ENCODE measurements at regions not wholly inside any gene's neighbourhood (a gene's known extent, or its start where the extent isn't known, plus 50 kb on each side); places are given as distances from the start of the nearest gene placed in this dataset.

GRCh38 chr5:8807636-8808035 lies 738.2 kb downstream of the SEMA5A start:
- H3K27ac ChIP-seq = no peak overlapping the region
- TF ChIP-seq, protein P1, sequence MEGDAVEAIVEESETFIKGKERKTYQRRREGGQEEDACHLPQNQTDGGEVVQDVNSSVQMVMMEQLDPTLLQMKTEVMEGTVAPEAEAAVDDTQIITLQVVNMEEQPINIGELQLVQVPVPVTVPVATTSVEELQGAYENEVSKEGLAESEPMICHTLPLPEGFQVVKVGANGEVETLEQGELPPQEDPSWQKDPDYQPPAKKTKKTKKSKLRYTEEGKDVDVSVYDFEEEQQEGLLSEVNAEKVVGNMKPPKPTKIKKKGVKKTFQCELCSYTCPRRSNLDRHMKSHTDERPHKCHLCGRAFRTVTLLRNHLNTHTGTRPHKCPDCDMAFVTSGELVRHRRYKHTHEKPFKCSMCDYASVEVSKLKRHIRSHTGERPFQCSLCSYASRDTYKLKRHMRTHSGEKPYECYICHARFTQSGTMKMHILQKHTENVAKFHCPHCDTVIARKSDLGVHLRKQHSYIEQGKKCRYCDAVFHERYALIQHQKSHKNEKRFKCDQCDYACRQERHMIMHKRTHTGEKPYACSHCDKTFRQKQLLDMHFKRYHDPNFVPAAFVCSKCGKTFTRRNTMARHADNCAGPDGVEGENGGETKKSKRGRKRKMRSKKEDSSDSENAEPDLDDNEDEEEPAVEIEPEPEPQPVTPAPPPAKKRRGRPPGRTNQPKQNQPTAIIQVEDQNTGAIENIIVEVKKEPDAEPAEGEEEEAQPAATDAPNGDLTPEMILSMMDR (conservative IDR thresholded peaks at IDR 0.05) = no peak
- TF ChIP-seq ZFX (IDR thresholded peaks at IDR 0.05) = no peak

- no peak for TF ChIP-seq ZFX (IDR thresholded peaks at IDR 0.05)
- H3K27ac ChIP-seq = no peak overlapping the region
Measured at GRCh38 chr5:8811581-8811980, 734.3 kb downstream of the SEMA5A start.

GRCh38 chr5:8813180-8813579 lies 732.7 kb downstream of the SEMA5A start:
- TF ChIP-seq, protein P1 (conservative IDR thresholded peaks at IDR 0.05) = no peak
- TF ChIP-seq ZFX (IDR thresholded peaks at IDR 0.05) = no peak
- no peak overlapping the region for H3K27ac ChIP-seq

DNA sequence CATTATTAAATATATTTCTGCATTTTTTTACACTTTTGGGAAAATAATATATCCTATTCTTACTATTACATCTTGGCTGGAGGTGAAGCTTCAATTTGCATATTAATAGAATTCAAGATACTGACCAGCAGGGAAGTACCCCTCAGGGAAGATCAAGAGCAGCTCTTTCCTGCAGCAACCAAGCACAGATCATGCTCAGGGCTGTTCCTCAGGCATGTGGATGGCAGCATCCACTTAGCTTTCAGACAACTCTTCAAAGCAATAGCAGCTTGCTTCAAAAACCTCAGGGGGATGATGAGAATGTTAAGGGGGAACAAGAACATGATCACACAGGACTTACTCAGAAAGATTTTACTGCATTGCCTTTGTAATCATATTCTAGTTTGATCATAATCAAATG lies 731.8 kb downstream of the SEMA5A start:
- no peak for TF ChIP-seq ZFX (IDR thresholded peaks at IDR 0.05)
- TF ChIP-seq, protein P1 (conservative IDR thresholded peaks at IDR 0.05) = no peak
- no peak overlapping the region for H3K27ac ChIP-seq

- H3K27ac ChIP-seq = no peak overlapping the region
- no peak for TF ChIP-seq ZFX (IDR thresholded peaks at IDR 0.05)
- TF ChIP-seq, protein P1 (conservative IDR thresholded peaks at IDR 0.05) = no peak
Measured at GRCh38 chr5:8824371-8824770, 721.5 kb downstream of the SEMA5A start.

- TF ChIP-seq ZFX (IDR thresholded peaks at IDR 0.05) = no peak
- TF ChIP-seq, protein P1 (conservative IDR thresholded peaks at IDR 0.05) = no peak
- H3K27ac ChIP-seq = peak overlapping the region; percentile 39; the same call in 1 of the 2 replicates
Measured at GRCh38 chr5:8825139-8825757, 720.6 kb downstream of the SEMA5A start.

DNA sequence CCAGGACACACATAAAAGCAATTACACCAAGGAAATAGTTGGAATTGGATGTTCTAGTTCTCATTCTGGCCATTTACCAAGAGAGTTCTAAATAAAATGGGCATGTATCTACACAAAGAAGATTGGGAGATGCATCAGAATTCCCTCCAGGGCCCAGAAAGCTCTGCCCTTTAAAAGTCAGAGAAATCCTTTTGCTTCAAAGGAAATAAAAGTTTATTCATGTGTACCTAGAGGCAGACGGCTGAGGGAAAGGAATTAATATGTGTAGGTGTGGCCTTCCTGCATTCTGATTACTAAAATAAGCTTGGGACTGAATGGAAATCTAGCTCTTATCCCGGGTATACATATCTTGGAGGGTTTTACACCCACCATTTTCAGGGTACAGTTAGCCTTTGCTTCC lies 719.4 kb downstream of the SEMA5A start:
- TF ChIP-seq, protein P1 (conservative IDR thresholded peaks at IDR 0.05) = no peak
- TF ChIP-seq ZFX (IDR thresholded peaks at IDR 0.05) = no peak
- peak overlapping the region; percentile 22 for H3K27ac ChIP-seq

- TF ChIP-seq ZFX (IDR thresholded peaks at IDR 0.05) = no peak
- TF ChIP-seq, protein P1 (conservative IDR thresholded peaks at IDR 0.05) = no peak
- no peak overlapping the region for H3K27ac ChIP-seq
Measured at GRCh38 chr5:8827696-8828095, 718.2 kb downstream of the SEMA5A start.

All from C4-2B (cell line).